Astrocyte of the cerebellum (primary cell): ENCODE measurements at regions not wholly inside any gene's neighbourhood (a gene's known extent, or its start where the extent isn't known, plus 50 kb on each side); places are given as distances from the start of the nearest gene placed in this dataset.

Experiments used
- DNase-seq: peaks from one replicate; pipeline ENCODE4 v3.0.0-alpha.2; 2011; ENCODE audit warnings: low read depth
- H3K4me3 ChIP-seq: 2 replicates; pipeline ENCODE4 v1.5.1; 2011; ENCODE audit warnings: mild to moderate bottlenecking, low read depth, low read length, moderate library complexity
- CTCF ChIP-seq: IDR thresholded peaks from 2 replicates; pipeline ENCODE4 v1.5.1; 2012; ENCODE audit warnings: low read length, low read depth, moderate library complexity, mild to moderate bottlenecking; ENCODE audit errors: missing control alignments
- in situ Hi-C: cut with HindIII; loops from 2 replicates; pipeline ENCODE4 v1.10.0; 2017; ENCODE audit warnings: low sequenced_read_pairs

GRCh38 chr1:118323246-118323645 lies 138.2 kb upstream of the SPAG17 start:
- TF ChIP-seq CTCF, result no peak
- in situ Hi-C loops, result no loop called here
- no peak for DNase-seq
- no peak overlapping the region for H3K4me3 ChIP-seq

GRCh38 chr1:118322331-118322730 lies 137.3 kb upstream of the SPAG17 start:
- no peak for TF ChIP-seq CTCF
- no peak for DNase-seq
- no peak overlapping the region for H3K4me3 ChIP-seq
- in situ Hi-C loops, result no loop called here

- in situ Hi-C loops, result no loop called here
- no peak for TF ChIP-seq CTCF
- DNase-seq, result no peak
These were observed 136.8 kb upstream of the SPAG17 start for GRCh38 chr1:118321840-118322239.

GRCh38 chr1:118317842-118318614 lies 133.0 kb upstream of the SPAG17 start:
- no peak overlapping the region for H3K4me3 ChIP-seq
- TF ChIP-seq CTCF, result peak; percentile 2
- DNase-seq, result no peak
- in situ Hi-C loops, result no loop called here

More at GRCh38 chr1:118321840-118322239, 136.8 kb upstream of the SPAG17 start:
- H3K4me3 ChIP-seq, result no peak overlapping the region

- no peak overlapping the region for H3K4me3 ChIP-seq
- in situ Hi-C loops, result no loop called here
- TF ChIP-seq CTCF, result no peak
These were observed 121.8 kb upstream of the SPAG17 start for GRCh38 chr1:118306851-118307250.

GRCh38 chr1:118304722-118305359 lies 119.8 kb upstream of the SPAG17 start:
- in situ Hi-C loops, result no loop called here
- peak; percentile 74 for TF ChIP-seq CTCF
- peak; percentile 6 for DNase-seq
- H3K4me3 ChIP-seq, result no peak overlapping the region

More at GRCh38 chr1:118306851-118307250, 121.8 kb upstream of the SPAG17 start:
- no peak for DNase-seq
